Mammary epithelial cell (primary cell): ENCODE measurements at regions not wholly inside any gene's neighbourhood (a gene's known extent, or its start where the extent isn't known, plus 50 kb on each side); places are given as distances from the start of the nearest gene placed in this dataset.

Experiments
- CTCF ChIP-seq, 2 donors: IDR thresholded peaks in 1 of 2; conservative IDR thresholded peaks in 1 of 2; 2 replicates each; pipeline ENCODE4 v1.5.1; 2011 to 2012; ENCODE audit warnings: inconsistent platforms in 2 of 2, low read length in 2 of 2, mild to moderate bottlenecking in 2 of 2, control low read depth in 1 of 2, low read depth in 1 of 2; ENCODE audit not compliant: insufficient read depth in 1 of 2; ENCODE audit errors: extremely low read depth in 1 of 2
- EZH2 ChIP-seq: IDR thresholded peaks from 2 replicates; pipeline ENCODE4 v1.6.1; 2012; ENCODE audit warnings: low read length, inconsistent platforms, borderline replicate concordance

- TF ChIP-seq CTCF (conservative IDR thresholded peaks at IDR 0.05 in 1 of 2, IDR thresholded peaks at IDR 0.05 in 1 of 2; ENCODE audit: extremely low read depth in 1 of 2, insufficient read depth in 1 of 2, low read depth in 1 of 2, low read length in 2 of 2) (no peak), EZH2 (no peak)
Measured at GRCh38 chr2:23235292-23235691, 149.7 kb upstream of the KLHL29 start.
